GM23338 (cell line): ENCODE measurements at regions not wholly inside any gene's neighbourhood (a gene's known extent, or its start where the extent isn't known, plus 50 kb on each side); places are given as distances from the start of the nearest gene placed in this dataset.

ENCODE experiments used
- ATAC-seq: fragments of 200-7000 bp; cut with Tn5 transposase; 3 replicates; pipeline ENCODE4 v1.9.1; 2020
- DNase-seq: peaks from one replicate; pipeline ENCODE4 v3.0.0-alpha.2; 2015; ENCODE audit warnings: low spot score
- H2AFZ ChIP-seq: fragments of 200-600 bp; sonication (generic); 2 replicates; pipeline ENCODE4 v1.8.0; 2016; ENCODE audit warnings: antibody characterized with exemption, mild to moderate bottlenecking, moderate library complexity
- H3F3A ChIP-seq: fragments of 200-600 bp; sonication (generic); replicated peaks from 2 replicates; pipeline ENCODE4 v1.8.0; 2017; ENCODE audit warnings: antibody characterized with exemption, mixed run types, low read depth
- H3K27ac ChIP-seq: fragments of 200-600 bp; sonication (generic); 2 replicates; pipeline ENCODE4 v1.6.1; 2016; ENCODE audit warnings: low read depth
- H3K27me3 ChIP-seq: fragments of 200-600 bp; sonication (generic); 2 replicates; pipeline ENCODE4 v1.8.0; 2016; ENCODE audit warnings: mild to moderate bottlenecking, mixed run types, moderate library complexity; ENCODE audit not compliant: insufficient read depth
- H3K36me3 ChIP-seq: fragments of 200-600 bp; sonication (generic); 2 replicates; pipeline ENCODE4 v1.8.0; 2016; ENCODE audit warnings: mild to moderate bottlenecking; ENCODE audit not compliant: insufficient read depth
- H3K4me1 ChIP-seq: fragments of 200-600 bp; sonication (generic); 2 replicates; pipeline ENCODE4 v1.8.0; 2016; ENCODE audit warnings: mild to moderate bottlenecking, moderate library complexity; ENCODE audit not compliant: insufficient read depth
- H3K4me2 ChIP-seq: fragments of 200-600 bp; sonication (generic); 2 replicates; pipeline ENCODE4 v1.7.1; 2017; ENCODE audit warnings: mixed run types
- H3K4me3 ChIP-seq: fragments of 200-600 bp; sonication (generic); 2 replicates; pipeline ENCODE4 v1.6.1; 2016; ENCODE audit warnings: mixed run types
- H3K79me2 ChIP-seq: fragments of 200-600 bp; sonication (generic); replicated peaks from 2 replicates; pipeline ENCODE4 v1.8.0; 2017; ENCODE audit warnings: mild to moderate bottlenecking; ENCODE audit not compliant: insufficient read depth
- H3K9me2 ChIP-seq: fragments of 200-600 bp; sonication (generic); 2 replicates; pipeline ENCODE4 v1.8.0; 2017; ENCODE audit not compliant: insufficient read depth
- H4K20me1 ChIP-seq: fragments of 200-600 bp; sonication (generic); replicated peaks from 2 replicates; pipeline ENCODE4 v1.8.0; 2017; ENCODE audit warnings: mild to moderate bottlenecking; ENCODE audit not compliant: insufficient read depth
- H3K27ac Mint-ChIP-seq: 2 replicates; pipeline ENCODE4 v1.8.0; 2020; ENCODE audit warnings: inconsistent platforms, mild to moderate bottlenecking, moderate library complexity, mixed read lengths
- H3K27me3 Mint-ChIP-seq: 3 replicates; pipeline ENCODE4 v1.8.0; 2022; ENCODE audit warnings: low read depth, mild to moderate bottlenecking, moderate library complexity, mixed read lengths, inconsistent platforms; ENCODE audit not compliant: insufficient read depth, poor library complexity
- H3K36me3 Mint-ChIP-seq: 3 replicates; pipeline ENCODE4 v1.8.0; 2021; ENCODE audit warnings: low read depth, mild to moderate bottlenecking, inconsistent platforms, moderate library complexity, mixed read lengths
- H3K4me1 Mint-ChIP-seq: 3 replicates; pipeline ENCODE4 v1.8.0; 2020; ENCODE audit warnings: mild to moderate bottlenecking, inconsistent platforms, mixed read lengths
- H3K4me3 Mint-ChIP-seq: 3 replicates; pipeline ENCODE4 v1.8.0; 2021; ENCODE audit warnings: moderate library complexity, mild to moderate bottlenecking, inconsistent platforms, mixed read lengths
- H3K9me3 Mint-ChIP-seq: 3 replicates; pipeline ENCODE4 v1.8.0; 2020; ENCODE audit warnings: moderate library complexity, mild to moderate bottlenecking, inconsistent platforms, mixed read lengths
- CREB1 ChIP-seq: fragments of 250-450 bp; sonication (Bioruptor Pico); IDR thresholded peaks from 2 replicates; pipeline ENCODE4 v1.5.0; 2020; ENCODE audit warnings: low read depth, mild to moderate bottlenecking, moderate library complexity
- JUNB ChIP-seq: IDR thresholded peaks from one replicate; pipeline ENCODE4 v1.6.1; 2016; ENCODE audit warnings: antibody characterized with exemption; ENCODE audit not compliant: unreplicated experiment
- NANOG ChIP-seq: IDR thresholded peaks from 2 replicates; pipeline ENCODE4 v1.6.1; 2016; ENCODE audit warnings: antibody characterized with exemption, borderline replicate concordance
- ZNF114 ChIP-seq: fragments of 250-450 bp; sonication (Bioruptor Pico); IDR thresholded peaks from 2 replicates; pipeline ENCODE4 v1.5.0; 2020; ENCODE audit warnings: mild to moderate bottlenecking, moderate library complexity
- ZNF331 ChIP-seq: fragments of 250-450 bp; sonication (Bioruptor Pico); IDR thresholded peaks from 2 replicates; pipeline ENCODE4 v1.5.0; 2020; ENCODE audit warnings: low read depth, mild to moderate bottlenecking, moderate library complexity
- TF ChIP-seq, protein P1 (sequence below), 2 experiments: fragments of 200-600 bp in 1 of 2; sonication (generic) in 1 of 2; conservative IDR thresholded peaks; 2 replicates each; pipeline versions ENCODE4 v1.5.1 to v1.6.1; 2016 to 2017; ENCODE audit warnings: antibody characterized with exemption in 2 of 2, low read depth in 2 of 2, mild to moderate bottlenecking in 2 of 2, moderate library complexity in 1 of 2
- TF ChIP-seq, protein P2 (sequence below): IDR thresholded peaks from 2 replicates; pipeline ENCODE4 v1.6.1; 2016; ENCODE audit warnings: antibody characterized with exemption
- TF ChIP-seq, protein P3 (sequence below): IDR thresholded peaks from one replicate; pipeline ENCODE4 v1.6.1; 2018; ENCODE audit warnings: antibody characterized with exemption; ENCODE audit not compliant: unreplicated experiment

DNA sequence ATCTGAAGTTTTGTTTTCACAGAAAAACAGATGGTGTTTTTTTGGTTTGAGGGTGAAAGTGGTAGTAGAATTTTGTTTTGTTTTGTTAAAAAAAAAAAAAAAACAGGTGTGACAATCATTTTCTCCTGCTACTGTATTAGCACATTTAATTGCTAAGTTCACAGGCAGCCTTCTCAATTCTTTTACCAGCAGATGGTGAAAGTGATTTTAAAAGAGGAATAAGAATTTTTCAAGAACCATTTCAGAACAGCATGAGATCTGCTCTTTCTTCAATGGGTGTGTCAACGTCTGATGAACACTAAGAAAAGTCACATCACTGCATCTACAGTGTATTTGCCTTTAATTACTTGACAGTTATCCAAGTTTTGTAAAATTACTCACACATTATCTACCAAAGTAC, 303.7 kb upstream of the USP15 start:
- no peak overlapping the region for H2AFZ ChIP-seq
- TF ChIP-seq JUNB (no peak), CREB1 (CRISPR knock-in tag) (no peak), ZNF114 (CRISPR knock-in tag) (no peak), NANOG (no peak), ZNF331 (CRISPR knock-in tag) (no peak)
- TF ChIP-seq, protein P1, sequence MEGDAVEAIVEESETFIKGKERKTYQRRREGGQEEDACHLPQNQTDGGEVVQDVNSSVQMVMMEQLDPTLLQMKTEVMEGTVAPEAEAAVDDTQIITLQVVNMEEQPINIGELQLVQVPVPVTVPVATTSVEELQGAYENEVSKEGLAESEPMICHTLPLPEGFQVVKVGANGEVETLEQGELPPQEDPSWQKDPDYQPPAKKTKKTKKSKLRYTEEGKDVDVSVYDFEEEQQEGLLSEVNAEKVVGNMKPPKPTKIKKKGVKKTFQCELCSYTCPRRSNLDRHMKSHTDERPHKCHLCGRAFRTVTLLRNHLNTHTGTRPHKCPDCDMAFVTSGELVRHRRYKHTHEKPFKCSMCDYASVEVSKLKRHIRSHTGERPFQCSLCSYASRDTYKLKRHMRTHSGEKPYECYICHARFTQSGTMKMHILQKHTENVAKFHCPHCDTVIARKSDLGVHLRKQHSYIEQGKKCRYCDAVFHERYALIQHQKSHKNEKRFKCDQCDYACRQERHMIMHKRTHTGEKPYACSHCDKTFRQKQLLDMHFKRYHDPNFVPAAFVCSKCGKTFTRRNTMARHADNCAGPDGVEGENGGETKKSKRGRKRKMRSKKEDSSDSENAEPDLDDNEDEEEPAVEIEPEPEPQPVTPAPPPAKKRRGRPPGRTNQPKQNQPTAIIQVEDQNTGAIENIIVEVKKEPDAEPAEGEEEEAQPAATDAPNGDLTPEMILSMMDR (conservative IDR thresholded peaks at IDR 0.05; ENCODE audit: low read depth in 2 of 2): no peak
- TF ChIP-seq, protein P2, sequence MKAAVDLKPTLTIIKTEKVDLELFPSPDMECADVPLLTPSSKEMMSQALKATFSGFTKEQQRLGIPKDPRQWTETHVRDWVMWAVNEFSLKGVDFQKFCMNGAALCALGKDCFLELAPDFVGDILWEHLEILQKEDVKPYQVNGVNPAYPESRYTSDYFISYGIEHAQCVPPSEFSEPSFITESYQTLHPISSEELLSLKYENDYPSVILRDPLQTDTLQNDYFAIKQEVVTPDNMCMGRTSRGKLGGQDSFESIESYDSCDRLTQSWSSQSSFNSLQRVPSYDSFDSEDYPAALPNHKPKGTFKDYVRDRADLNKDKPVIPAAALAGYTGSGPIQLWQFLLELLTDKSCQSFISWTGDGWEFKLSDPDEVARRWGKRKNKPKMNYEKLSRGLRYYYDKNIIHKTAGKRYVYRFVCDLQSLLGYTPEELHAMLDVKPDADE: no peak
- TF ChIP-seq, protein P3, sequence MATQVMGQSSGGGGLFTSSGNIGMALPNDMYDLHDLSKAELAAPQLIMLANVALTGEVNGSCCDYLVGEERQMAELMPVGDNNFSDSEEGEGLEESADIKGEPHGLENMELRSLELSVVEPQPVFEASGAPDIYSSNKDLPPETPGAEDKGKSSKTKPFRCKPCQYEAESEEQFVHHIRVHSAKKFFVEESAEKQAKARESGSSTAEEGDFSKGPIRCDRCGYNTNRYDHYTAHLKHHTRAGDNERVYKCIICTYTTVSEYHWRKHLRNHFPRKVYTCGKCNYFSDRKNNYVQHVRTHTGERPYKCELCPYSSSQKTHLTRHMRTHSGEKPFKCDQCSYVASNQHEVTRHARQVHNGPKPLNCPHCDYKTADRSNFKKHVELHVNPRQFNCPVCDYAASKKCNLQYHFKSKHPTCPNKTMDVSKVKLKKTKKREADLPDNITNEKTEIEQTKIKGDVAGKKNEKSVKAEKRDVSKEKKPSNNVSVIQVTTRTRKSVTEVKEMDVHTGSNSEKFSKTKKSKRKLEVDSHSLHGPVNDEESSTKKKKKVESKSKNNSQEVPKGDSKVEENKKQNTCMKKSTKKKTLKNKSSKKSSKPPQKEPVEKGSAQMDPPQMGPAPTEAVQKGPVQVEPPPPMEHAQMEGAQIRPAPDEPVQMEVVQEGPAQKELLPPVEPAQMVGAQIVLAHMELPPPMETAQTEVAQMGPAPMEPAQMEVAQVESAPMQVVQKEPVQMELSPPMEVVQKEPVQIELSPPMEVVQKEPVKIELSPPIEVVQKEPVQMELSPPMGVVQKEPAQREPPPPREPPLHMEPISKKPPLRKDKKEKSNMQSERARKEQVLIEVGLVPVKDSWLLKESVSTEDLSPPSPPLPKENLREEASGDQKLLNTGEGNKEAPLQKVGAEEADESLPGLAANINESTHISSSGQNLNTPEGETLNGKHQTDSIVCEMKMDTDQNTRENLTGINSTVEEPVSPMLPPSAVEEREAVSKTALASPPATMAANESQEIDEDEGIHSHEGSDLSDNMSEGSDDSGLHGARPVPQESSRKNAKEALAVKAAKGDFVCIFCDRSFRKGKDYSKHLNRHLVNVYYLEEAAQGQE: no peak
- no peak overlapping the region for H3K27ac ChIP-seq
- Mint-ChIP-seq H3K27me3 (no peaks in the 10 kb centered on the region), H3K9me3 (no peaks in the 10 kb centered on the region), H3K36me3 (no peaks in the 10 kb centered on the region), H3K27ac (no peak overlapping the region), H3K4me3 (no peak overlapping the region), H3K4me1 (no peaks in the 10 kb centered on the region)
- H3K4me1 ChIP-seq: no peaks in the 10 kb centered on the region
- H3K27me3 ChIP-seq: no peaks in the 10 kb centered on the region
- H3F3A ChIP-seq: no peaks in the 10 kb centered on the region
- H3K79me2 ChIP-seq: no peaks in the 10 kb centered on the region
- DNase-seq (no peak), ATAC-seq (no peak)
- no peak overlapping the region for H3K4me2 ChIP-seq
- H3K9me2 ChIP-seq: 0 out of 2 replicates have a peak, but pooled peaks cover 4% of the 10 kb centered on the region
- H3K36me3 ChIP-seq: no peaks in the 10 kb centered on the region
- H4K20me1 ChIP-seq: no peaks in the 10 kb centered on the region
- no peak overlapping the region for H3K4me3 ChIP-seq

DNA sequence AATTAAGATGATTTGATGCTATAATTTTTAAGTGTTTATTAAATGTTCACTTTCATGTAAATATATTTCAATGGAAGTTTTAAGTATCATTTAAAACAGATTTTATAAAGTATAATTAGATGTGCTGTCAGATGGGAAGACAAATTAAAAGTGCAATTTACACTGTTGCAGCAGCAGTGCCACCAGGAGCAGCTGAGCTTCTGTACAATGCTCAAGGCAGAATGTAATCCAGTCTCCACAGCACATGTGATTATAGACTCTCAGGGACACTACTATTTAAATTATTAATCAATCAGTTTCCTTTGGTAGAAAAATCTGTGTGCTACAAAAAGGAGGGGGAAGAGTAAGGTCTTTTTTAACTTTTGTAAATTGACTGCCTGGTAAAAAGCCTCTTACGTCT, 285.7 kb upstream of the USP15 start:
- H3K79me2 ChIP-seq: no peaks in the 10 kb centered on the region
- H3K4me3 ChIP-seq: no peak overlapping the region
- ATAC-seq (no peak), DNase-seq (no peak)
- H3K27ac Mint-ChIP-seq: no peak overlapping the region
- H3K27me3 ChIP-seq: no peaks in the 10 kb centered on the region
- no peaks in the 10 kb centered on the region for H3F3A ChIP-seq
- H3K36me3 ChIP-seq: no peaks in the 10 kb centered on the region
- H2AFZ ChIP-seq: no peak overlapping the region
- H3K4me1 ChIP-seq: no peaks in the 10 kb centered on the region
- H3K27ac ChIP-seq: no peak overlapping the region
- peaks cover 7% of the 10 kb centered on the region; the same call in 1 of the 3 replicates for H3K9me3 Mint-ChIP-seq
- no peak overlapping the region for H3K4me2 ChIP-seq
- no peak for TF ChIP-seq ZNF114 (CRISPR knock-in tag)
- TF ChIP-seq, protein P1 (conservative IDR thresholded peaks at IDR 0.05; ENCODE audit: low read depth in 2 of 2): no peak
- no peak overlapping the region for H3K4me3 Mint-ChIP-seq
- H3K36me3 Mint-ChIP-seq: no peaks in the 10 kb centered on the region
- no peaks in the 10 kb centered on the region for H4K20me1 ChIP-seq
- no peaks in the 10 kb centered on the region for H3K27me3 Mint-ChIP-seq
- no peaks in the 10 kb centered on the region; the same call in 1 of the 2 replicates for H3K9me2 ChIP-seq
- no peaks in the 10 kb centered on the region for H3K4me1 Mint-ChIP-seq
